HG02588 (cell line): ENCODE measurements at regions not wholly inside any gene's neighbourhood (a gene's known extent, or its start where the extent isn't known, plus 50 kb on each side); places are given as distances from the start of the nearest gene placed in this dataset.
A peak's percentile ranks its signal among the peaks of the same experiment; 100 is the strongest.

ENCODE experiments used
- ATAC-seq: cut with Tn5 transposase; IDR thresholded peaks from one replicate; pipeline ENCODE4 v1.9.1; 2021; ENCODE audit warnings: mild to moderate bottlenecking, moderate library complexity; ENCODE audit not compliant: unreplicated experiment

- ATAC-seq: no peak
Measured at GRCh38 chr5:166992874-166993722, 1298.3 kb upstream of the WWC1 start.

DNA sequence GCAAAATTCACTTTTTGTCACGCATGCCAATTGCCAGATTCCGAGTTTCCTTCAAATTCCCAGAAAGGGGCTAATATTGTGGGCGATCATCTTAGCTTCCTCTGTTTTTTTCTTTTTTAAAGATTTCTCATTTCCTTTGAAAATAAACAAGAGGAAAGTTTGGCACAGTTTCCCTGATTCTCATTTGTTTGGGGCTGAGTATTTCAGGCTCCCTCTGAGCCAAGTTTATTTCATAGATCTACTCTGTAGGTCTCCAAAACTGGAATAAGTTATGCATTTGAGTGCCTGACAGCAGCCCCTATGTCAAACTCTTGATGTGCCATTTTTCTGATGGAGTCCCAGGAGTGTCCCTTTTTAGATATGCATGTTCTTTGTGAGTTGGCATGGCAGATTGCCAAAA, 1297.2 kb upstream of the WWC1 start:
- ATAC-seq: no peak

GRCh38 chr5:167001246-167001645, 1290.2 kb upstream of the WWC1 start:
- ATAC-seq: no peak

DNA sequence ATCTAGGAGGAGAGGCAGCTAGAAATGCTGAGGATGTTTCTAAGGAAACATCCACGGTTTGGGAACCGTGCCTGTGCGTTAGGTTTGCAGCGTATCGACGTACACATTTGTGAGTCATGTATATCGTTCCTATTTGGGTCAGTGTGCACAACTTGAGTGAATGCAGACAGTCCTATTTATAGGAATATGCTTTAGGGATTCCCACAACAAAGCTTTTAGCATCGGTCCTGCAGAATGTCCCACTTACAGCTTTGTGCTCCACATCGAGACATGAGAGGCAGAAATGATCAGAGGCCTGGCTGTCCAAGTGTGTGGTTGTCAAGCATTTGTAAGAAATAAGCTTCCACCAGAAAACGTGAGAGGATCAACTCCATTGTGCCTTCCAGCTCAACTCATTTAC, 1282.7 kb upstream of the WWC1 start:
- no peak for ATAC-seq

DNA sequence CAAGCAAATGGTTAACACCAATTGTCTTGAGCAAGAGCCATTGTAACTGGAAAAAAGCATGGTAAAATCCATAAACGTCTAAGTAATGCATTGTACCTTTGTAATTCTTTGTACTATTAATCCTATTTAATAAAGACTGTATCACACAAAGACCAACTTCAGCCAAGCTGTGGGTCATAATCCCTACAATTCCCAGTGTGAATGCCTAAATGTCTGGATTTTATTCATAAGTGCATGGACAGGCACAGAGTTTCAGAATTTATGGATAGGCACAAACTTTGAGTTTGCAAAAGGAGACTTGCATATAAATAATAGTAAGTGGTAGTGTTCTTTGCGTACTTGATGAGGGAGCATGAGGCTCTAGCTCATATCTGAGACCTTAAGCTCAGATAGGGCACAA, 1280.2 kb upstream of the WWC1 start:
- ATAC-seq: no peak

- ATAC-seq: no peak
Measured at GRCh38 chr5:167012123-167013034, 1279.1 kb upstream of the WWC1 start.

- no peak for ATAC-seq
Measured at GRCh38 chr5:167014401-167015056, 1276.9 kb upstream of the WWC1 start.

DNA sequence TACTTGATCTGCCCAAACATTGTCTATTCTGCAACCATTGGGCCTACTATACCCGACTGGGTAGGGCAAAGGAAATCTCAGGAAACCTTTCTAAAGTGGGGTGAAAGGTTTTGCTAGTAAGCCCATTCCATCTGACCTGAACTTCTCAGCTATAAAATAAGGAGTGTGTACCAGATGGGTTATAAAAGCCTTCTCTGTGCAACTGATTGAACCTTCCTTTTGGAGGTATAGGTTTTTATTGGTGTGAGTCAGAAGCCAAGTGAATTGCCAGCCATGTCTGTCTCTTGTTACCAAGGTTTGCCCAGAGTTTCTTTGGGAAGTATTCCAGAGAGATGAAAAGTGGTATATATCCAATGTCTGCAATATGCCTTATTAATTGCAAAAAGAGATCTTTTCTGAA, 1271.0 kb upstream of the WWC1 start:
- ATAC-seq: no peak

DNA sequence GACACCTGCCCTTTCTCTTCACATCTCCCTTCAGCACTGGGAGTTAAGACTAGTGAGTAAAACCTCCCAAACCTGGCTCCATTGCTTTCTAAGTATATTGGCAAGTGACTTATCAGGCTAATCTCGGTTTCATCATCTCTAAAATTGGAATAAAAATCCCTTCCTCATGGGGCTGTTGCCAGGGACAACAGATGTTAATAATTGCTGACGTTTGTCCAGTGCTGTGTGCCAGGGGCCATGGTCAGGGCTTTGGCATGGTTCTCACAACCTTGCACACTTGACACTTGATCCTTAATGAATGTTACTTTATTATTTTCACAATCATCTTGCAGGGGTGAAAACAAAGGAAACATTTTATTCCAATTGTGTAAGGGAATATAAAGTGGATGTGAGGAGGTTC, 1262.0 kb upstream of the WWC1 start:
- no peak for ATAC-seq

DNA sequence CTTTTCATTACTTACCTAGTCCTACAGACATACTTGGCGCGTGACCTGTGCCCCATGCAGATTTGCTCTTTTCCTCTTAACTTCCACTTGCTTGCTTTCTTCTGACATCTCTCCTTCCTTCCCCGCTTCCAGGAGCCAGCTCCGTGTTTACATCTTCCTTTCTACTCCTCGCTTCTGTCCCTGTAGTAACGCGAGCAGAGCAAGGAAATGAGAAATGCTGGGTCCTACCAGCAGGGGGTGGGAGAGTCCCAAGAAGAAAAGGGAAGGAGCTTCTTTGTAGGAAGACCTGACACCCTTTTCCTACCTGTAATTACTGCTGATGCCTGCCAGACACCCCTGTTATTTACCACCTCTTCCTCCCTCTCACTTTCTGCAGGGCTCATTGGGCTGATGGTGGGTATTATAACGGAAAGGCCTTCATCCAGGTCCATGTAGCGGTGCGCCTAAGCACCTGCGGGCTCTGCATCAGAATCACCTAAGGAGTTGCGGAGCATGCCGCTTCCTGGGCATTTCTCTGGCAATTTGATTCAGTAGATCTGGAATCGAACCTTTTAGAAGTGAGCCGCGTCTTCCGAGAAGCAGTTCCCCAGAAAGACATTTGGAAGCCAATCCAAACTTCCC, 1260.8 kb upstream of the WWC1 start:
- no peak for ATAC-seq

GRCh38 chr5:167036585-167036984, 1254.9 kb upstream of the WWC1 start:
- no peak for ATAC-seq

DNA sequence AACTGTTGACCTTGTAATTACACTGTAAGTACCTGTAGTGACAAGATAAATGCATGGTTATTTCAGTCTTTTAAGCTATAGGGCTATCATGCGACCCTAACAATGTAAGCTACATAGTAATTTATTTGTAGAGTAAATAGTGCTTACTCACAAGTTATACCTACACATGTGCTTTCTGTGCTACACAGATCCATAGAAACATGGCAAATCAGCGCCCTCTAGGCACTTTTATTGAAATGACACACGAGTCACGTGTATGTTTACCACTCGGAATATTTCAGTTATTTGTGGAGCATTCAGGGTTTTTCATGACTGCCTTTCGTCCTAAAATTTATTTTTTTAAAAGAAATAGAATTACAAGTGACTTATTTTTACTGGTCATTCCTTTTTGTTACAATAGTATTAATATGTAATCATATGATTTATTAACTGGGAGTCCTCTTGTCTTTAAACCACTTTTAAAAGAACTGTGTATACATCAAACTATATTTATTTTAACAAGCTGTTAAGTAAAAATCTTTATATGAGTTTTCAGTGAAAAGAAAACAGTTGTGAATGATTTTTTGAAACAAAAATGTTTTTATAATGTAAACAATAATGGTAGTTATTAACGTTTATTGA, 1242.3 kb upstream of the WWC1 start:
- ATAC-seq: peak; percentile 54

DNA sequence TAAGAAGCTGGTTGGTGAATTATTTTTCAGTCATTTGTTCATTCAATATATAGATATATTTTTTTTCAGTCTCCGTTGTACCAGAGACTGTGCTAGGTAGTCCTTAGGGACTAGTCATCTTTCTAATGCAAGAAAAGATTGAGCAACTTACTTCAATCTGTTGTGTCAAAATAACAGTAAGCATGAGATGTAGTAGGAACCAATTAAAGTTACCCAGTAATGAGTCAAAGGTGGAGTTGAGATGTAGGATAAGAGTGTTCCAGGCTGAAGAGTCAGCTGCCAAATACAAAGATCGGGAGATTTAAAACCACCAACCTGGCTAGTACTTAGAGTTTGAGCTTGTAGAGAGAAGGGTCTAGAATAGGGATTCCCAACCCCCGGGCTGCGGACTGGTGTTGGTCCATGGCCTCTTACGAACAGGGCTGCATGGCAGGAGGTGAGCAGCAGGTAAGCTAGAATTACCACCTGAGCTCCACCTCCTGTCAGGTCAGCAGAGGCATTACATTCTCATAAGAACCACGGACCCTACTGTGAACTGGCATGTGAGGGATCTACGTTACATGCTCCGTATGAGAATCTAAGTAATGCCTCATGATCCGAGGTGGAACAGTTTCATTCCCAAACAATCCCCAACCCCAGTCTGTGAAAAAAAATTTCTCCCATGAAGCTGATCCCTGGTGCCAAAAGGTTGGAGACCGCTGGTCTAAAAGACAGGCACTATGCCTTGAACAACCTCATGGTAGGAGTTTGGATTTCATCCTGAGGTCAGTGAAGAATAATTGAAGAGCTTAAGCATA, 1241.5 kb upstream of the WWC1 start:
- no peak for ATAC-seq

DNA sequence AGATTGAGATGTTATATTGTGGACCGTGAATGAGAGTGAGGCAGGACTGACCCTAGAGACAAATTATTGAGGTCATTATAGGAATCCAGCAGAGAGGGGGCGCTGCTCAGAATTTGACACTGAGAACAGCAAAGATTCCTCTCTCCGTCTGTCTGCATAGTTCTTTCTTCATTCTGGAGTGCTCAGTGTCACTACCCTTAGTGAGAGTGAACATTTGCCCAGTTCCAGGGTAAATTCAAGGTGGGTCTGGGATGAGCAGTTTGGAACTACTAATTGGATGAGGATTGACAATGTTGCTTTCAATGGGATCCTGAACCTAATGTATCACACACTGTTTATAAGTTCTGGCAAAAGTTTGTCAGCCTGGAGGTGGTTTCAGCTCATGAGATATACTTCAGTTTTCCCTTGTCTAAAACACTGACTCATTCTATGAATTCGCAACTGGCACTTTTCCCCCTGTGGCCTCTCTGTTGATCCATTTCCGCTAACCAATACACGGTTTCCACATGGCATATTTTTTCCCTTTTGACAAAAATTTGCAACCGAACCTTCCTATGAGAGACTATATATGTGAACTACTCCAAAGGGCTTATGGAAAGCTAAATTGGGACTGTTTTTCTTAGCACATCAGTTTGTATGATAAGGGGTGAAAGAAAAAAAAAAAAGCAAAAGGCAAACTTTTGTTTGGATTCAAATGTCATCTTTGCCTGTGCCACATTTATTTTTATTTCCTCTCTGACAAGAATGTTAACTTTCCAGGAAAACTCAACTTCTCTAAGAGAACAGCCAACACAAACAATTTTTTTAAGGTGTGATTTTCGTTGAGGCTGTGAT, 1240.7 kb upstream of the WWC1 start:
- ATAC-seq: no peak

DNA sequence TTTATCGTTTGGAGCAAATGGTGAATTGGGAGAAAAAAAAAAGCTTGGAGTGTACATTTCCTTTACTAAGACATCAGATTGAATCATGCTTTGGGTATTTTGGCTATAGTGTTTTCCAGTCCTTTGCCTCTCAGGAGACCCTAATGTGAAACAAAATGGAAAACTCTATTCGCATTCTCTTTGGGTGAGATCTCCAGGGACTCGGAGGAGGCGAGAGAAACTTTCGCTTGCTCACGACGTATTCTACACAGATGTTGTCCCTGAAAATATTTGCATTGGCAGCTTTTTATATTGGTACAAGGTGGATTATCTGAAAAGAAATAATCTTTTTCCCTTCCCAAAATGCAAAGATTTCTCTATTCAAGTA, 1240.1 kb upstream of the WWC1 start:
- no peak for ATAC-seq

- no peak for ATAC-seq
Measured at GRCh38 chr5:167052791-167053190, 1238.7 kb upstream of the WWC1 start.

- ATAC-seq: no peak
Measured at GRCh38 chr5:167057665-167058064, 1233.8 kb upstream of the WWC1 start.

- no peak for ATAC-seq
Measured at GRCh38 chr5:167061695-167062094, 1229.8 kb upstream of the WWC1 start.

- ATAC-seq: no peak
Measured at GRCh38 chr5:167063116-167063515, 1228.3 kb upstream of the WWC1 start.
